GM12878 (cell line): ENCODE measurements at regions not wholly inside any gene's neighbourhood (a gene's known extent, or its start where the extent isn't known, plus 50 kb on each side); places are given as distances from the start of the nearest gene placed in this dataset.

Experiments used
- ATAC-seq: fragments of 200-7000 bp; cut with Tn5 transposase; 3 replicates; pipeline ENCODE4 v1.9.1; 2020; ENCODE audit warnings: mild to moderate bottlenecking, moderate library complexity
- BruUV-seq: library from RNA; stranded (reverse); fragments of 400-500 nt; replicated peaks from 2 replicates; lab custom pipeline; 2021; lab: Mats Ljungman, UMichigan
- CTCF ChIA-PET: fragments of 300-600 bp; sonication (Branson Sonifier 250); formaldehyde crosslinking; extraction: SDS; loops from one replicate; lab custom pipeline; 2021; ENCODE audit warnings: inconsistent platforms; lab: Yijun Ruan, JAX
- POLR2A ChIA-PET: fragments of 350-600 bp; formaldehyde crosslinking; extraction: SDS; loops from one replicate; lab custom pipeline; 2021; ENCODE audit warnings: inconsistent platforms; lab: Charles Lee
- RAD21 ChIA-PET: fragments of 300-600 bp; sonication (Branson Sonifier 250); formaldehyde crosslinking; loops from one replicate; lab custom pipeline; 2023; ENCODE audit warnings: antibody characterized with exemption; ENCODE audit not compliant: unreplicated experiment; lab: Charles Lee
- SMC1A ChIA-PET: fragments of 300-600 bp; sonication (Branson Sonifier 250); formaldehyde crosslinking; loops from one replicate; lab custom pipeline; 2023; ENCODE audit not compliant: unreplicated experiment, uncharacterized antibody; lab: Charles Lee
- DNase-seq: peaks from one replicate; pipeline ENCODE4 v3.0.0-alpha.2; 2011; ENCODE audit warnings: low read depth, low spot score
- FAIRE-seq: peaks from 3 replicates; lab custom pipeline; 2011; peaks lifted over from hg19 to GRCh38; lab: Jason Lieb, UNC
- H2AFZ ChIP-seq: 2 replicates; pipeline ENCODE4 v1.6.0; 2011; ENCODE audit warnings: low read depth, low read length, control low read depth; ENCODE audit not compliant: control insufficient read depth
- H3K27ac ChIP-seq: 2 replicates; pipeline ENCODE4 v1.5.1; 2011; ENCODE audit warnings: control low read depth; ENCODE audit not compliant: control insufficient read depth, insufficient read depth
- H3K27me3 ChIP-seq, 2 experiments: replicated peaks in 1 of 2; 2 replicates each; pipeline versions ENCODE4 v1.6.0 to v1.6.1; 2011; ENCODE audit warnings: low read length in 1 of 2; ENCODE audit not compliant: control insufficient read depth in 2 of 2, insufficient read depth in 2 of 2
- H3K36me3 ChIP-seq, 2 experiments: 2 replicates each; pipeline ENCODE4 v1.5.1; 2011; ENCODE audit warnings: low read length in 1 of 2; ENCODE audit not compliant: control insufficient read depth in 2 of 2, insufficient read depth in 2 of 2
- H3K4me1 ChIP-seq: 2 replicates; pipeline ENCODE4 v1.6.1; 2011; ENCODE audit warnings: mild to moderate bottlenecking, low read length, moderate library complexity, mixed read lengths; ENCODE audit not compliant: control insufficient read depth, insufficient read depth
- H3K4me2 ChIP-seq: 2 replicates; pipeline ENCODE4 v1.6.0; 2011; ENCODE audit warnings: control low read depth; ENCODE audit not compliant: control insufficient read depth, insufficient read depth
- H3K4me3 ChIP-seq: fragments of 200-600 bp; sonication (generic); 2 replicates; pipeline ENCODE4 v1.5.1; 2016
- H3K79me2 ChIP-seq: 2 replicates; pipeline ENCODE4 v1.6.0; 2011; ENCODE audit warnings: low read length; ENCODE audit not compliant: control insufficient read depth, insufficient read depth
- H3K9ac ChIP-seq: 2 replicates; pipeline ENCODE4 v1.8.0; 2011; ENCODE audit warnings: low read length, control low read depth, mixed read lengths; ENCODE audit not compliant: control insufficient read depth, insufficient read depth
- H3K9me3 ChIP-seq: replicated peaks from 3 replicates; pipeline ENCODE4 v1.5.1; 2011; ENCODE audit warnings: mild to moderate bottlenecking, low read length; ENCODE audit not compliant: control insufficient read depth, insufficient read depth
- H4K20me1 ChIP-seq: 2 replicates; pipeline ENCODE4 v1.6.0; 2011; ENCODE audit not compliant: control insufficient read depth, insufficient read depth
- DPF2 ChIP-seq: fragments of 450-650 bp; IDR thresholded peaks from 2 replicates; pipeline ENCODE4 v1.6.1; 2017; ENCODE audit warnings: mild to moderate bottlenecking
- HCFC1 ChIP-seq: fragments of 150-350 bp; IDR thresholded peaks from 2 replicates; pipeline ENCODE4 v1.6.1; 2014; ENCODE audit warnings: low read length
- NR2C1 ChIP-seq: fragments of 450-650 bp; IDR thresholded peaks from 2 replicates; pipeline ENCODE4 v1.6.1; 2017; ENCODE audit warnings: antibody characterized with exemption, mild to moderate bottlenecking, moderate library complexity
- SP1 ChIP-seq: IDR thresholded peaks from one replicate; pipeline ENCODE4 v1.6.1; 2011; ENCODE audit warnings: low read depth, low read length
- SREBF1 ChIP-seq: IDR thresholded peaks from 2 replicates; pipeline ENCODE4 v1.6.1; 2012; ENCODE audit warnings: mild to moderate bottlenecking, low read length
- SRF ChIP-seq, 2 experiments: IDR thresholded peaks; 2 replicates each; pipeline ENCODE4 v1.6.1; 2011; ENCODE audit warnings: low read depth in 2 of 2, low read length in 2 of 2, mild to moderate bottlenecking in 1 of 2, moderate library complexity in 1 of 2
- SUZ12 ChIP-seq: fragments of 200-600 bp; sonication (generic); IDR thresholded peaks from one replicate; pipeline ENCODE4 v1.6.1; 2018; ENCODE audit warnings: antibody characterized with exemption, mild to moderate bottlenecking; ENCODE audit not compliant: unreplicated experiment
- YY1 ChIP-seq: IDR thresholded peaks from 2 replicates; pipeline ENCODE4 v1.6.1; 2011; ENCODE audit warnings: low read depth, mild to moderate bottlenecking, low read length
- WGBS: methylation state at CpG from one replicate; pipeline ENCODE4 v1.1.6; 2016; ENCODE audit warnings: low lambda C conversion rate; ENCODE audit not compliant: insufficient replicate concordance, insufficient coverage; ENCODE audit errors: missing lambda C conversion rate; 5-methylcytosine and 5-hydroxymethylcytosine counted together
- in situ Hi-C: fragments of 300-500 bp; cut with MboI; formaldehyde crosslinking; loops from 9 replicates; pipeline ENCODE4 v1.14.3; 2018; ENCODE audit warnings: mixed read lengths
- intact Hi-C: fragments of 100-400 bp; cut with micrococcal nuclease; formaldehyde crosslinking; loops from one replicate; pipeline ENCODE4 v1.14.2; 2022; ENCODE audit not compliant: unreplicated experiment
- TF ChIP-seq, protein P1 (sequence below): IDR thresholded peaks from 2 replicates; pipeline ENCODE4 v1.6.1; 2011; ENCODE audit warnings: low read depth, low read length, improper control_type of control experiment, borderline replicate concordance
- TF ChIP-seq, protein P2 (sequence below): fragments of 450-650 bp; formaldehyde crosslinking; IDR thresholded peaks from 2 replicates; pipeline ENCODE4 v1.4.0; 2022; ENCODE audit warnings: mild to moderate bottlenecking, moderate library complexity
- TF ChIP-seq, protein P3 (sequence below): fragments of 450-650 bp; formaldehyde crosslinking; IDR thresholded peaks from 2 replicates; pipeline ENCODE4 v1.4.0; 2020; ENCODE audit warnings: mild to moderate bottlenecking, moderate library complexity
- TF ChIP-seq, protein P4 (sequence below): fragments of 450-650 bp; formaldehyde crosslinking; IDR thresholded peaks from 2 replicates; pipeline ENCODE4 v1.5.0; 2022; ENCODE audit warnings: mild to moderate bottlenecking, missing genetic modification characterization

DNA sequence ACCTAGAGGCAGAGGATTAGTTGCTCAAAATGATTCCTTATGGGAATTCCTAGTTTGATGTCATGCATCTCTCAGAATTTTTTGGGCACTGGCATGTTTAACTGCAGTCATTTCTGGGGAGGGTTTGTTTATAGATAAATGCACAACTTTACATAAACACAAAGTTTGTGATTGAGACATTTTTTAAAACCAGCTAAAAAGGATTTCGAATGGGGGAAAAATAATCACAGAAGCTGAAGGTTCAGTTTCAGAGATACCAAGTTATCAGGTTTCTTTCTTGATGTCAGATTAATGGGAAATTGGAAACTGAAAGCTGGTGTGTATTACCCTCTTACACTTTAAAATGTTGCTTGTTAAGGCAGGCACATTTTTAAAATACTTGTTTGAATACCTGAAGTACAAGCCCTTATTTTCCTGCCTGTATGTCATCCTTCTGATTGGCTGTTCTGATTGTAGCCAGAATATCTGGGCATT is 72.1 kb downstream of the DISP1 start (continued):
- no peak for TF ChIP-seq NR2C1
- no peak for TF ChIP-seq YY1

DNA sequence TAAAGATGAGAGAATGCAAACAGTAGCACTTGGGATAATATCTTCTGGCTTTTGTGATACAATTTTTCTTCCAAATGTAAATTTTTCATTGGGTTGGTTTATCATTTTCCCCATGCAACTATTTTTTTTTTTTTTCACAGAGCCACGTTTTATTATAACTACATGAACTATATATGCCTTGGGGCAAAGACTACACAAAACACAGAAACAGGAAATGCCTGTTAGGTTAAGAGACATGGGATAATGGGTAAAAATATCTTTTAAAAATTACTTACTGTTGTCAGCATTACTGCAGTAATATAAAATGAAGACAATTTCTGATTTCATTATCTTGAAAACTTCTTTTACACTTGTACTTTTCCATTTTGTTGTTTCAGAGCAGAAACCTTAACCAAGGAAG is 74.6 kb downstream of the DISP1 start:
- SMC1A ChIA-PET: no interaction called here
- no peaks in the 10 kb centered on the region for H3K4me1 ChIP-seq
- no peak overlapping the region for H2AFZ ChIP-seq
- in situ Hi-C loops (no loop called here), intact Hi-C loops (no loop called here)
- DNase-seq (no peak), FAIRE-seq (no peak)
- WGBS: 0% methylated on average over 1 of the region's 1 CpG
- POLR2A ChIA-PET: no interaction called here
- H3K9ac ChIP-seq: no peak overlapping the region
- BruUV-seq: no TSS peak
- no peaks in the 10 kb centered on the region for H4K20me1 ChIP-seq
- no peaks in the 10 kb centered on the region for H3K79me2 ChIP-seq
- no peaks in the 10 kb centered on the region for H3K27me3 ChIP-seq
- no peaks in the 10 kb centered on the region for H3K36me3 ChIP-seq
- H3K4me3 ChIP-seq: no peak overlapping the region
- CTCF ChIA-PET: no interaction called here
- TF ChIP-seq SP1 (no peak), SRF (IDR thresholded peaks at IDR 0.05; ENCODE audit: low read depth in 2 of 2, low read length in 2 of 2) (no peak), SUZ12 (no peak), HCFC1 (no peak), SREBF1 (no peak), DPF2 (no peak)
- TF ChIP-seq, protein P1, sequence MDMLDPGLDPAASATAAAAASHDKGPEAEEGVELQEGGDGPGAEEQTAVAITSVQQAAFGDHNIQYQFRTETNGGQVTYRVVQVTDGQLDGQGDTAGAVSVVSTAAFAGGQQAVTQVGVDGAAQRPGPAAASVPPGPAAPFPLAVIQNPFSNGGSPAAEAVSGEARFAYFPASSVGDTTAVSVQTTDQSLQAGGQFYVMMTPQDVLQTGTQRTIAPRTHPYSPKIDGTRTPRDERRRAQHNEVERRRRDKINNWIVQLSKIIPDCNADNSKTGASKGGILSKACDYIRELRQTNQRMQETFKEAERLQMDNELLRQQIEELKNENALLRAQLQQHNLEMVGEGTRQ: no peak
- TF ChIP-seq, protein P2, sequence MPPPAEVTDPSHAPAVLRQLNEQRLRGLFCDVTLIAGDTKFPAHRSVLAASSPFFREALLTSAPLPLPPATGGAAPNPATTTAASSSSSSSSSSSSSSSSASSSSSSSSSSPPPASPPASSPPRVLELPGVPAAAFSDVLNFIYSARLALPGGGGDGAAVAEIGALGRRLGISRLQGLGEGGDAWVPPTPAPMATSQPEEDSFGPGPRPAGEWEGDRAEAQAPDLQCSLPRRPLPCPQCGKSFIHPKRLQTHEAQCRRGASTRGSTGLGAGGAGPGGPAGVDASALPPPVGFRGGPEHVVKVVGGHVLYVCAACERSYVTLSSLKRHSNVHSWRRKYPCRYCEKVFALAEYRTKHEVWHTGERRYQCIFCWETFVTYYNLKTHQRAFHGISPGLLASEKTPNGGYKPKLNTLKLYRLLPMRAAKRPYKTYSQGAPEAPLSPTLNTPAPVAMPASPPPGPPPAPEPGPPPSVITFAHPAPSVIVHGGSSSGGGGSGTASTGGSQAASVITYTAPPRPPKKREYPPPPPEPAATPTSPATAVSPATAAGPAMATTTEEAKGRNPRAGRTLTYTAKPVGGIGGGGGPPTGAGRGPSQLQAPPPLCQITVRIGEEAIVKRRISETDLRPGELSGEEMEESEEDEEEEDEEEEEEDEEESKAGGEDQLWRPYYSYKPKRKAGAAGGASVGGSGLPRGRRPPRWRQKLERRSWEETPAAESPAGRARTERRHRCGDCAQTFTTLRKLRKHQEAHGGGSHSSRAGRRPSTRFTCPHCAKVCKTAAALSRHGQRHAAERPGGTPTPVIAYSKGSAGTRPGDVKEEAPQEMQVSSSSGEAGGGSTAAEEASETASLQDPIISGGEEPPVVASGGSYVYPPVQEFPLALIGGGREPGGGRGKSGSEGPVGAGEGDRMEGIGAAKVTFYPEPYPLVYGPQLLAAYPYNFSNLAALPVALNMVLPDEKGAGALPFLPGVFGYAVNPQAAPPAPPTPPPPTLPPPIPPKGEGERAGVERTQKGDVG (CRISPR knock-in tag): no peak
- TF ChIP-seq, protein P3, sequence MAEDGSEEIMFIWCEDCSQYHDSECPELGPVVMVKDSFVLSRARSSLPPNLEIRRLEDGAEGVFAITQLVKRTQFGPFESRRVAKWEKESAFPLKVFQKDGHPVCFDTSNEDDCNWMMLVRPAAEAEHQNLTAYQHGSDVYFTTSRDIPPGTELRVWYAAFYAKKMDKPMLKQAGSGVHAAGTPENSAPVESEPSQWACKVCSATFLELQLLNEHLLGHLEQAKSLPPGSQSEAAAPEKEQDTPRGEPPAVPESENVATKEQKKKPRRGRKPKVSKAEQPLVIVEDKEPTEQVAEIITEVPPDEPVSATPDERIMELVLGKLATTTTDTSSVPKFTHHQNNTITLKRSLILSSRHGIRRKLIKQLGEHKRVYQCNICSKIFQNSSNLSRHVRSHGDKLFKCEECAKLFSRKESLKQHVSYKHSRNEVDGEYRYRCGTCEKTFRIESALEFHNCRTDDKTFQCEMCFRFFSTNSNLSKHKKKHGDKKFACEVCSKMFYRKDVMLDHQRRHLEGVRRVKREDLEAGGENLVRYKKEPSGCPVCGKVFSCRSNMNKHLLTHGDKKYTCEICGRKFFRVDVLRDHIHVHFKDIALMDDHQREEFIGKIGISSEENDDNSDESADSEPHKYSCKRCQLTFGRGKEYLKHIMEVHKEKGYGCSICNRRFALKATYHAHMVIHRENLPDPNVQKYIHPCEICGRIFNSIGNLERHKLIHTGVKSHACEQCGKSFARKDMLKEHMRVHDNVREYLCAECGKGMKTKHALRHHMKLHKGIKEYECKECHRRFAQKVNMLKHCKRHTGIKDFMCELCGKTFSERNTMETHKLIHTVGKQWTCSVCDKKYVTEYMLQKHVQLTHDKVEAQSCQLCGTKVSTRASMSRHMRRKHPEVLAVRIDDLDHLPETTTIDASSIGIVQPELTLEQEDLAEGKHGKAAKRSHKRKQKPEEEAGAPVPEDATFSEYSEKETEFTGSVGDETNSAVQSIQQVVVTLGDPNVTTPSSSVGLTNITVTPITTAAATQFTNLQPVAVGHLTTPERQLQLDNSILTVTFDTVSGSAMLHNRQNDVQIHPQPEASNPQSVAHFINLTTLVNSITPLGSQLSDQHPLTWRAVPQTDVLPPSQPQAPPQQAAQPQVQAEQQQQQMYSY (CRISPR knock-in tag): no peak
- TF ChIP-seq, protein P4, sequence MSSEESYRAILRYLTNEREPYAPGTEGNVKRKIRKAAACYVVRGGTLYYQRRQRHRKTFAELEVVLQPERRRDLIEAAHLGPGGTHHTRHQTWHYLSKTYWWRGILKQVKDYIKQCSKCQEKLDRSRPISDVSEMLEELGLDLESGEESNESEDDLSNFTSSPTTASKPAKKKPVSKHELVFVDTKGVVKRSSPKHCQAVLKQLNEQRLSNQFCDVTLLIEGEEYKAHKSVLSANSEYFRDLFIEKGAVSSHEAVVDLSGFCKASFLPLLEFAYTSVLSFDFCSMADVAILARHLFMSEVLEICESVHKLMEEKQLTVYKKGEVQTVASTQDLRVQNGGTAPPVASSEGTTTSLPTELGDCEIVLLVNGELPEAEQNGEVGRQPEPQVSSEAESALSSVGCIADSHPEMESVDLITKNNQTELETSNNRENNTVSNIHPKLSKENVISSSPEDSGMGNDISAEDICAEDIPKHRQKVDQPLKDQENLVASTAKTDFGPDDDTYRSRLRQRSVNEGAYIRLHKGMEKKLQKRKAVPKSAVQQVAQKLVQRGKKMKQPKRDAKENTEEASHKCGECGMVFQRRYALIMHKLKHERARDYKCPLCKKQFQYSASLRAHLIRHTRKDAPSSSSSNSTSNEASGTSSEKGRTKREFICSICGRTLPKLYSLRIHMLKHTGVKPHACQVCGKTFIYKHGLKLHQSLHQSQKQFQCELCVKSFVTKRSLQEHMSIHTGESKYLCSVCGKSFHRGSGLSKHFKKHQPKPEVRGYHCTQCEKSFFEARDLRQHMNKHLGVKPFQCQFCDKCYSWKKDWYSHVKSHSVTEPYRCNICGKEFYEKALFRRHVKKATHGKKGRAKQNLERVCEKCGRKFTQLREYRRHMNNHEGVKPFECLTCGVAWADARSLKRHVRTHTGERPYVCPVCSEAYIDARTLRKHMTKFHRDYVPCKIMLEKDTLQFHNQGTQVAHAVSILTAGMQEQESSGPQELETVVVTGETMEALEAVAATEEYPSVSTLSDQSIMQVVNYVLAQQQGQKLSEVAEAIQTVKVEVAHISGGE (CRISPR knock-in tag): no peak
- TF ChIP-seq, all 136 proteins: peak for 0
- RAD21 ChIA-PET: no interaction called here
- ATAC-seq: no peak
- Histone ChIP-seq H3K27ac (no peak overlapping the region), H3K9me3 (no peaks in the 10 kb centered on the region), H3K4me2 (no peak overlapping the region)
